H9 (cell line): ENCODE measurements at regions not wholly inside any gene's neighbourhood (a gene's known extent, or its start where the extent isn't known, plus 50 kb on each side); places are given as distances from the start of the nearest gene placed in this dataset.

Source experiments
- DNase-seq: peaks from one replicate; pipeline ENCODE4 v3.0.0-alpha.2; 2017
- H2AFZ ChIP-seq: one replicate; pipeline ENCODE4 v1.6.1; 2013; ENCODE audit warnings: mild to moderate bottlenecking, low read length, control low read depth, moderate library complexity
- H2AK5ac ChIP-seq: 2 replicates; pipeline ENCODE4 v1.6.1; 2013; ENCODE audit warnings: low read length, control low read depth, mixed read lengths; ENCODE audit not compliant: insufficient read length
- H2BK120ac ChIP-seq: one replicate; pipeline ENCODE4 v1.6.1; 2013; ENCODE audit warnings: low read depth, mild to moderate bottlenecking, low read length, control low read depth, inconsistent platforms; ENCODE audit not compliant: poor library complexity, severe bottlenecking
- H2BK12ac ChIP-seq: 2 replicates; pipeline ENCODE4 v1.6.1; 2013; ENCODE audit warnings: low read length, control low read depth, mixed read lengths, low read depth; ENCODE audit not compliant: insufficient read length
- H2BK15ac ChIP-seq: 2 replicates; pipeline ENCODE4 v1.6.1; 2013; ENCODE audit warnings: low read depth, low read length, control low read depth
- H2BK20ac ChIP-seq: one replicate; pipeline ENCODE4 v1.6.1; 2013; ENCODE audit warnings: low read depth, mild to moderate bottlenecking, low read length, control low read depth, inconsistent platforms; ENCODE audit not compliant: poor library complexity, severe bottlenecking
- H2BK5ac ChIP-seq: 2 replicates; pipeline ENCODE4 v1.6.1; 2013; ENCODE audit warnings: low read length, control low read depth, mixed read lengths; ENCODE audit not compliant: insufficient read length
- H3K14ac ChIP-seq: 2 replicates; pipeline ENCODE4 v1.6.1; 2013; ENCODE audit warnings: low read length, control low read depth; ENCODE audit not compliant: insufficient read depth
- H3K18ac ChIP-seq: 2 replicates; pipeline ENCODE4 v1.6.1; 2013; ENCODE audit warnings: low read depth, mild to moderate bottlenecking, mixed read lengths, low read length, control low read depth; ENCODE audit not compliant: insufficient read length
- H3K23ac ChIP-seq: 2 replicates; pipeline ENCODE4 v1.6.1; 2013; ENCODE audit warnings: low read length, control low read depth, mixed read lengths, low read depth; ENCODE audit not compliant: insufficient read length
- H3K23me2 ChIP-seq: 2 replicates; pipeline ENCODE4 v1.6.1; 2013; ENCODE audit warnings: low read depth, mild to moderate bottlenecking, mixed read lengths, low read length, control low read depth; ENCODE audit not compliant: insufficient read length, poor library complexity, severe bottlenecking
- H3K27ac ChIP-seq: 2 replicates; pipeline ENCODE4 v1.5.1; 2013; ENCODE audit warnings: low read length, control low read depth, mixed read lengths, low read depth; ENCODE audit not compliant: insufficient read length
- H3K27me3 ChIP-seq: 2 replicates; pipeline ENCODE4 v1.6.1; 2013; ENCODE audit warnings: low read length, control low read depth, inconsistent platforms; ENCODE audit not compliant: insufficient read depth
- H3K4ac ChIP-seq: 2 replicates; pipeline ENCODE4 v1.6.1; 2013; ENCODE audit warnings: low read depth, mild to moderate bottlenecking, control low read depth, inconsistent platforms, low read length, moderate library complexity
- H3K4me1 ChIP-seq: 2 replicates; pipeline ENCODE4 v1.6.1; 2013; ENCODE audit warnings: low read length, control low read depth, inconsistent platforms; ENCODE audit not compliant: insufficient read depth
- H3K4me2 ChIP-seq: 2 replicates; pipeline ENCODE4 v1.6.1; 2013; ENCODE audit warnings: low read length, control low read depth, mixed read lengths; ENCODE audit not compliant: insufficient read length, insufficient read depth
- H3K56ac ChIP-seq: 2 replicates; pipeline ENCODE4 v1.6.1; 2013; ENCODE audit warnings: low read depth, mild to moderate bottlenecking, mixed read lengths, low read length, control low read depth; ENCODE audit not compliant: insufficient read length
- H3K79me1 ChIP-seq: 2 replicates; pipeline ENCODE4 v1.6.1; 2013; ENCODE audit warnings: low read depth, mild to moderate bottlenecking, moderate library complexity, low read length, control low read depth, inconsistent platforms; ENCODE audit not compliant: insufficient read depth, poor library complexity, severe bottlenecking
- H3K79me2 ChIP-seq: 2 replicates; pipeline ENCODE4 v1.6.1; 2013; ENCODE audit warnings: low read length, control low read depth, inconsistent platforms; ENCODE audit not compliant: insufficient read depth
- H3K9ac ChIP-seq: 2 replicates; pipeline ENCODE4 v1.6.1; 2013; ENCODE audit warnings: low read length, control low read depth, mixed read lengths; ENCODE audit not compliant: insufficient read length; ENCODE audit errors: extremely low read depth
- H3K9me3 ChIP-seq: one replicate; pipeline ENCODE4 v1.6.1; 2013; ENCODE audit warnings: low read depth, low read length, inconsistent platforms; ENCODE audit not compliant: control insufficient read depth
- H3T11ph ChIP-seq: one replicate; pipeline ENCODE4 v1.6.1; 2013; ENCODE audit warnings: mild to moderate bottlenecking, low read length, control low read depth, inconsistent platforms
- H4K20me1 ChIP-seq: one replicate; pipeline ENCODE4 v1.6.1; 2013; ENCODE audit not compliant: control insufficient read depth, insufficient read length, insufficient read depth
- H4K5ac ChIP-seq: 2 replicates; pipeline ENCODE4 v1.6.1; 2013; ENCODE audit warnings: low read depth, mild to moderate bottlenecking, mixed read lengths, low read length, control low read depth; ENCODE audit not compliant: insufficient read length
- H4K8ac ChIP-seq: replicated peaks from 2 replicates; pipeline ENCODE4 v1.6.1; 2013; ENCODE audit warnings: low read length, control low read depth, mixed read lengths, low read depth; ENCODE audit not compliant: insufficient read length
- H4K91ac ChIP-seq: 2 replicates; pipeline ENCODE4 v1.6.1; 2013; ENCODE audit warnings: low read depth, mild to moderate bottlenecking, moderate library complexity, mixed read lengths, low read length, control low read depth; ENCODE audit not compliant: insufficient read length
- H3K27ac Mint-ChIP-seq, 3 experiments: 2 replicates in 2 of 3; 3 replicates in 1 of 3; pipeline ENCODE4 v1.8.0; 2020 to 2021; ENCODE audit warnings: mixed read lengths in 3 of 3, mild to moderate bottlenecking in 1 of 3, moderate library complexity in 1 of 3
- H3K27me3 Mint-ChIP-seq: 2 replicates; pipeline ENCODE4 v1.8.0; 2021; ENCODE audit warnings: low read depth, mild to moderate bottlenecking, moderate library complexity, mixed read lengths
- H3K36me3 Mint-ChIP-seq, 3 experiments: 2 replicates in 2 of 3; 3 replicates in 1 of 3; pipeline ENCODE4 v1.8.0; 2020 to 2021; ENCODE audit warnings: low read depth in 3 of 3, mixed read lengths in 3 of 3; ENCODE audit not compliant: insufficient read depth in 1 of 3
- H3K4me1 Mint-ChIP-seq, 2 experiments: 2 replicates each; pipeline ENCODE4 v1.8.0; 2020; ENCODE audit warnings: mixed read lengths in 2 of 2
- H3K4me3 Mint-ChIP-seq, 2 experiments: 2 replicates in 1 of 2; 3 replicates in 1 of 2; pipeline ENCODE4 v1.8.0; 2020 to 2021; ENCODE audit warnings: mild to moderate bottlenecking in 2 of 2, mixed read lengths in 2 of 2, moderate library complexity in 1 of 2
- H3K9me3 Mint-ChIP-seq, 2 experiments: 2 replicates in 1 of 2; 3 replicates in 1 of 2; pipeline ENCODE4 v1.8.0; 2020; ENCODE audit warnings: mild to moderate bottlenecking in 2 of 2, mixed read lengths in 2 of 2, moderate library complexity in 1 of 2
- WGBS: extraction: QIAGEN DNeasy Blood & Tissue Kit; methylation state at CpG from one replicate; pipeline ENCODE4 v1.1.7; 2013; ENCODE audit warnings: missing lambda C conversion rate, low lambda C conversion rate, mixed read lengths; ENCODE audit not compliant: insufficient read length; ENCODE audit errors: extremely low coverage; 5-methylcytosine and 5-hydroxymethylcytosine counted together
- TF ChIP-seq, protein P1 (sequence below): fragments of 200-600 bp; sonication (generic); conservative IDR thresholded peaks from 3 replicates; pipeline ENCODE4 v1.8.0; 2021; ENCODE audit warnings: antibody characterized with exemption, mild to moderate bottlenecking

DNA sequence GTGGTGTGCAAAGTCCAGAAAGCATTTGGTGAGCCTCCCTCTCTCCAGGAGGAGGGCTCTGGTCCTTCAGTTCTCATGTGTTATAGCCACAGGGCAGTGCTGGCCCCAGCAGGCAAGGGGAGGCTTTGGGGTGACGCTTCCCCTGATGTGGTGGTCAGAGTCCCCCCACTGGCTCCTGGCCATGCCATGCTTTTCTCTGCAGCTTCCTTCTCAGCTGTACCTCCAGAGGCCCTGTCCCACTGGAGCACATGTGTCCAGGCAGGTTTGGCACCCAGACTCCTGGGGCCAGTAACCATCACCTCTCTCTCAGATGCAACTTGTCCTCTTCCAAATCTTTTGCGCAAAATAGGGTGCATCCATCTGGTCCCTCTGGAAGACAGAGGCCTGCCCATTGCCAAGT is 233.0 kb upstream of the ZNF32 start:
- no peak overlapping the region for H2AFZ ChIP-seq
- H2BK15ac ChIP-seq, result no peak overlapping the region
- Mint-ChIP-seq H3K27me3 (no peaks in the 10 kb centered on the region), H3K9me3 (no peaks in the 10 kb centered on the region), H3K4me1 (peaks cover 6 to 9% of the 10 kb centered on the region in 2 experiments), H3K4me3 (no peak overlapping the region), H3K36me3 (no peaks in the 10 kb centered on the region), H3K27ac (no peak overlapping the region)
- no peak overlapping the region for H2AK5ac ChIP-seq
- H3K79me2 ChIP-seq, result no peaks in the 10 kb centered on the region
- no peak overlapping the region for H4K8ac ChIP-seq
- no peak for DNase-seq
- no peak overlapping the region for H2BK5ac ChIP-seq
- H3K27ac ChIP-seq, result no peak overlapping the region
- H3K4me1 ChIP-seq, result no peaks in the 10 kb centered on the region
- H3K23me2 ChIP-seq, result no peaks in the 10 kb centered on the region
- H3K9ac ChIP-seq, result no peak overlapping the region
- H4K91ac ChIP-seq, result no peak overlapping the region
- H3K56ac ChIP-seq, result no peak overlapping the region
- no peak overlapping the region for H3K23ac ChIP-seq
- no peaks in the 10 kb centered on the region for H3K9me3 ChIP-seq
- no peak overlapping the region for H4K5ac ChIP-seq
- no CpG with 5 or more reads among the region's 2 CpGs for WGBS
- no peak overlapping the region for H3K4ac ChIP-seq
- H4K20me1 ChIP-seq, result no peaks in the 10 kb centered on the region
- H2BK12ac ChIP-seq, result no peak overlapping the region
- no peaks in the 10 kb centered on the region for H3K27me3 ChIP-seq
- H3T11ph ChIP-seq, result no peak overlapping the region
- TF ChIP-seq, protein P1, sequence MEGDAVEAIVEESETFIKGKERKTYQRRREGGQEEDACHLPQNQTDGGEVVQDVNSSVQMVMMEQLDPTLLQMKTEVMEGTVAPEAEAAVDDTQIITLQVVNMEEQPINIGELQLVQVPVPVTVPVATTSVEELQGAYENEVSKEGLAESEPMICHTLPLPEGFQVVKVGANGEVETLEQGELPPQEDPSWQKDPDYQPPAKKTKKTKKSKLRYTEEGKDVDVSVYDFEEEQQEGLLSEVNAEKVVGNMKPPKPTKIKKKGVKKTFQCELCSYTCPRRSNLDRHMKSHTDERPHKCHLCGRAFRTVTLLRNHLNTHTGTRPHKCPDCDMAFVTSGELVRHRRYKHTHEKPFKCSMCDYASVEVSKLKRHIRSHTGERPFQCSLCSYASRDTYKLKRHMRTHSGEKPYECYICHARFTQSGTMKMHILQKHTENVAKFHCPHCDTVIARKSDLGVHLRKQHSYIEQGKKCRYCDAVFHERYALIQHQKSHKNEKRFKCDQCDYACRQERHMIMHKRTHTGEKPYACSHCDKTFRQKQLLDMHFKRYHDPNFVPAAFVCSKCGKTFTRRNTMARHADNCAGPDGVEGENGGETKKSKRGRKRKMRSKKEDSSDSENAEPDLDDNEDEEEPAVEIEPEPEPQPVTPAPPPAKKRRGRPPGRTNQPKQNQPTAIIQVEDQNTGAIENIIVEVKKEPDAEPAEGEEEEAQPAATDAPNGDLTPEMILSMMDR, result no peak
- no peak overlapping the region for H3K14ac ChIP-seq
- no peak overlapping the region for H3K18ac ChIP-seq
- no peaks in the 10 kb centered on the region for H3K79me1 ChIP-seq
- no peak overlapping the region for H2BK20ac ChIP-seq
- H2BK120ac ChIP-seq, result no peak overlapping the region
- no peak overlapping the region for H3K4me2 ChIP-seq
